ENCODE measurements at regions not wholly inside any gene's neighbourhood (a gene's known extent, or its start where the extent isn't known, plus 50 kb on each side); places are given as distances from the start of the nearest gene placed in this dataset.

GRCh38 chr12:60034147-60034546 lies 438.3 kb downstream of the SLC16A7 start (continued):
- no peak for TF ChIP-seq BCL11A (IDR thresholded peaks at IDR 0.05; ENCODE audit: low read depth in 2 of 2, low read length in 2 of 2)

GRCh38 chr12:60035835-60036234 lies 440.0 kb downstream of the SLC16A7 start:
- Histone ChIP-seq H4K8ac (ENCODE audit: extremely low read depth, insufficient read depth, low read length) (no peak overlapping the region), H2BK5ac (ENCODE audit: low read depth, low read length) (no peak overlapping the region), H3K18ac (ENCODE audit: extremely low read depth, low read length) (no peak overlapping the region), H2AFZ (ENCODE audit: low read length) (no peak overlapping the region), H3K14ac (ENCODE audit: insufficient read length) (no peak overlapping the region), H2BK20ac (ENCODE audit: low read length) (no peak overlapping the region), H3K56ac (replicated peaks; ENCODE audit: insufficient read length, low read depth, low read length) (no peak overlapping the region), H3K79me2 (ENCODE audit: control insufficient read depth in 1 of 2, insufficient read depth in 2 of 2, low read length in 2 of 2) (no peaks in the 10 kb centered on the region), H3K9me3 (ENCODE audit: insufficient read depth in 2 of 2, low read depth in 1 of 2, low read length in 1 of 2) (peaks cover 14 to 17% of the 10 kb centered on the region in 2 experiments), H2BK15ac (ENCODE audit: low read length) (no peak overlapping the region), H3K9ac (replicated peaks in 1 of 4; ENCODE audit: extremely low read depth in 1 of 4, low read depth in 3 of 4, low read length in 3 of 4) (no peak overlapping the region), H2BK12ac (ENCODE audit: low read depth, low read length) (no peak overlapping the region), H2AK5ac (ENCODE audit: low read depth, low read length) (no peak overlapping the region), H4K20me1 (replicated peaks in 1 of 2; ENCODE audit: control insufficient read depth in 1 of 2, insufficient read depth in 2 of 2, low read length in 2 of 2) (no peaks in the 10 kb centered on the region), H3K23ac (ENCODE audit: insufficient read length) (no peak overlapping the region), H3K23me2 (ENCODE audit: low read depth, low read length) (no peaks in the 10 kb centered on the region), H3K27me3 (replicated peaks in 1 of 4; ENCODE audit: control insufficient read depth in 3 of 4, extremely low read depth in 1 of 4, insufficient read depth in 3 of 4, low read length in 3 of 4) (no peaks in the 10 kb centered on the region), H4K91ac (replicated peaks; ENCODE audit: insufficient read length, low read length) (no peak overlapping the region), H2BK120ac (replicated peaks; ENCODE audit: low read depth, low read length) (no peak overlapping the region), H3K79me1 (ENCODE audit: low read depth, low read length) (no peaks in the 10 kb centered on the region), H4K5ac (ENCODE audit: insufficient read length, low read depth, low read length) (no peak overlapping the region), H3K4me3 (ENCODE audit: extremely low read depth in 1 of 4, insufficient read depth in 2 of 4, low read depth in 3 of 4, low read length in 4 of 4) (no peak overlapping the region), H3K4ac (replicated peaks; ENCODE audit: insufficient read length, low read depth, low read length) (no peak overlapping the region), H3K4me1 (replicated peaks in 1 of 4; ENCODE audit: control insufficient read depth in 3 of 4, insufficient read depth in 4 of 4, low read length in 3 of 4) (no peaks in the 10 kb centered on the region), H3K27ac (ENCODE audit: low read depth, low read length) (no peak overlapping the region), H3K36me3 (ENCODE audit: control insufficient read depth in 2 of 4, insufficient read depth in 4 of 4, low read length in 3 of 4) (0 out of 8 replicates have a peak, but pooled peaks cover 0 to 4% (median 0%) of the 10 kb centered on the region in 4 experiments), H3K4me2 (ENCODE audit: insufficient read depth in 1 of 2, low read depth in 2 of 2, low read length in 2 of 2) (no peak overlapping the region)
- CTCF ChIA-PET (ENCODE audit: partially characterized antibody): no interaction called here
- POLR2A ChIA-PET (ENCODE audit: partially characterized antibody): no interaction called here
- FAIRE-seq (no peak), DNase-seq (ENCODE audit: low read depth in 1 of 2, low spot score in 2 of 2) (no peak)
- TF ChIP-seq CEBPB (IDR thresholded peaks at IDR 0.05; ENCODE audit: low read depth, low read length): no peak
- TF ChIP-seq NANOG (IDR thresholded peaks at IDR 0.05; ENCODE audit: insufficient read depth, low read depth, low read length, poor library complexity, severe bottlenecking): no peak
- TF ChIP-seq CBX8 (IDR thresholded peaks at IDR 0.05; ENCODE audit: borderline replicate concordance, low read depth, low read length): no peak
- no peak for TF ChIP-seq ZNF274 (IDR thresholded peaks at IDR 0.05; ENCODE audit: borderline replicate concordance, extremely low read depth, low read length)
- TF ChIP-seq CTBP2 (IDR thresholded peaks at IDR 0.05; ENCODE audit: borderline replicate concordance, insufficient read depth, insufficient read length, low read length): no peak
- TF ChIP-seq GTF2F1 (IDR thresholded peaks at IDR 0.05; ENCODE audit: borderline replicate concordance, low read depth, low read length): no peak
